ENCODE measurements at regions not wholly inside any gene's neighbourhood (a gene's known extent, or its start where the extent isn't known, plus 50 kb on each side); places are given as distances from the start of the nearest gene placed in this dataset.
"Not testable (repeated sequence)": the region's sequence is repeated elsewhere in the genome, so short reads cannot be mapped to it uniquely, and the experiment has no call there.

DNA sequence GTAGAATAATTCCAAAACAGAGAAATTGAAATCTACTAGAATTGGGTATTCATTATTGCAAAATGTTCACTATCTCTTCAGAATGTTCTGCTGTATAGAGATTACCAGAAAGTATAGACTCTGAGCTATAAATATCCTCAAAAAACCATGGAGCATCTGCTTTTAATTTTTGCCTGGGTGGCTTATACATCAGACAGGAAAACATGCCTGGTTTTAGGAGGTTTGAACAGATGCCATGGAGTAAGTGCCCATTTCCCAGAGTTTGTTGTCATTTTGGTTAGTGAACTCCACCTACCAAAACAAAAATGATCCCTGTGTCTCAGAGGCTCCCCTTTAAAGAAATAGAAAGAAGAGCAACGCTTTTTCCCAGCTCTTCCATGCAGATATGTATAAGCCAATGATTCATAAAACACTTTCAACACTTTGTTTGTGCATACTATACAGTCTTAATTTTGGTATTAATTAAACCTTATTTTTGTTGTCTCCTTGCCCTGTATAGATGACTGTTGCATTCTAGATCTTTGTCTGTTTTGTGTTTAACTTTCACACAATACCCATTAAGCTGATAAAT is 68.7 kb downstream of the MEPE start:
- intact Hi-C loops (cut with DNase I): no loop called here
- no peak for ATAC-seq (ENCODE audit: poor library complexity)
- DNase-seq: no peak

GRCh38 chr4:87904639-87905160 is 70.8 kb upstream of the SPP1 start:
- intact Hi-C loops (cut with DNase I): no loop called here
- ATAC-seq (ENCODE audit: poor library complexity) (no peak), DNase-seq (no peak)

GRCh38 chr4:87908336-87908735 is 67.2 kb upstream of the SPP1 start:
- no peak for DNase-seq
- ATAC-seq (ENCODE audit: poor library complexity): no peak
- intact Hi-C loops (cut with DNase I): no loop called here

- intact Hi-C loops (cut with DNase I): no loop called here
- ATAC-seq (ENCODE audit: poor library complexity) (peak; percentile 46), DNase-seq (no peak)
These were observed 64.7 kb upstream of the SPP1 start for GRCh38 chr4:87910795-87911194.

DNA sequence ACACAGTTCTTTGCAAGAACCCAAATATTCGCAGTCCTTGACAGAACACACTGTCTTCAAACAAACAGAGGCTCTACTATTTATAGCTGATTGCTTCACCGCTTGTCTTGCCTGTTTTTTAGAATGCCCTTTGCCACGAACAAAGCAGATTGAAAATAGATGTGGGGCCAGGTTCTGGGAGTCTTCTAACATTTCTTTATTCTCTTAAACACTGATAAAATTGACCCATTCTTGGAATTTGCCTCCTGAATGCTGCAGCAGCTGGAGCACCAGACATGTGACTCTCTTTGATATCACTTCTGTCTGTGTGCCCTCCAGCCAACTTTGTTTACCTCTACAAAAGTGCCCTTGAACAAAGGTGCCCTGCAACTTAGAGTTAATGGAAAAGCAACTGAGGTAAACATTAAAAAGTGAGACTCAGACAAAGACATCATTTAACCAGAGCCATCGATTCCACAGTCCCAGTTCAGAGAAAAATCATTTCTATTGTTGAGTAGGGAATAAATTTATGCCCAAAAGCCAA is 64.2 kb upstream of the SPP1 start:
- DNase-seq: no peak
- ATAC-seq (ENCODE audit: poor library complexity): peak; percentile 85
- intact Hi-C loops (cut with DNase I): no loop called here

DNA sequence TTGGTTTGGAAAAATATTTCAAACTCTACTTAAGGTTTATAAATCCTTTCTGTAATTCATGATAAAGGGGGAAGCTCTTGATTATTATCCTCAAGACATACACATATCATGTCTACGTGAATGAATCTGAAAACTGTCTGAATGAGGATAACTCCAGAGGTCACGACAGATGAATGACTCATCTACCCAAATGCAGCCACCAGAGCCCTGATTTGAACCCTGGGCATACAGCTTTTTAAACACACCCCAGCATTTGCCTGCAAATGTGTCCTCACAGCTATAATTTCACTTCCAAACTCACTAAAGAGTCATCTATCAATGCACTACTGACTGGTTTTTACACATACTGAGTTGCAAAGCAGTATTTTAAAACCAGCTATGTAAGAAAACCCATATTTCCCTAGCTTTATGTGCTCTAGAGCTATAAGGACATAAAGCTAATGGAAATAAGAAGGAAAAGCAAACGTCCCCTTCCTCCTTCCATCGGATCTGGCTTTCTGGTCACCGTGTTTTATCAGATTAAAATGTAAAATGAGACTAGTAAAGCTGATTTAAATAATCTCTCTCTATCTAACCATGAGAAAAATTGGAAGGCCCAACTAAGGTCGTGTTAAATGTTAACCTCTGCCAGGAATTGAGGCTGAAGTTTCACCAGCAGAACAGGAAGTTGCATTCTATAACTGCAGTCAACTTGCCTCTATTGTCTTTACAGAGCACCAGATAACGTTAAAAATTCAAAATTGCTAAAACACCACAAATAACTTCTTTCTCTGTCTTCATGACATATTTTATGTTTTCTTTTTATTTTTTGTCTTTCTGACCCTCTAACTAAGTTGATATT is 63.1 kb upstream of the SPP1 start:
- ATAC-seq (ENCODE audit: poor library complexity): no peak
- intact Hi-C loops (cut with DNase I): no loop called here

GRCh38 chr4:87913896-87914295 is 61.6 kb upstream of the SPP1 start:
- intact Hi-C loops (cut with DNase I): no loop called here
- DNase-seq (no peak), ATAC-seq (ENCODE audit: poor library complexity) (no peak)

More for the DNA sequence above, 63.1 kb upstream of the SPP1 start:
- DNase-seq: no peak

- ATAC-seq (ENCODE audit: poor library complexity) (no peak), DNase-seq (no peak)
- intact Hi-C loops (cut with DNase I): no loop called here
These were observed 59.9 kb upstream of the SPP1 start for GRCh38 chr4:87915621-87916020.

GRCh38 chr4:87916626-87917025 is 58.9 kb upstream of the SPP1 start:
- intact Hi-C loops (cut with DNase I): no loop called here
- DNase-seq (no peak), ATAC-seq (ENCODE audit: poor library complexity) (no peak)

DNA sequence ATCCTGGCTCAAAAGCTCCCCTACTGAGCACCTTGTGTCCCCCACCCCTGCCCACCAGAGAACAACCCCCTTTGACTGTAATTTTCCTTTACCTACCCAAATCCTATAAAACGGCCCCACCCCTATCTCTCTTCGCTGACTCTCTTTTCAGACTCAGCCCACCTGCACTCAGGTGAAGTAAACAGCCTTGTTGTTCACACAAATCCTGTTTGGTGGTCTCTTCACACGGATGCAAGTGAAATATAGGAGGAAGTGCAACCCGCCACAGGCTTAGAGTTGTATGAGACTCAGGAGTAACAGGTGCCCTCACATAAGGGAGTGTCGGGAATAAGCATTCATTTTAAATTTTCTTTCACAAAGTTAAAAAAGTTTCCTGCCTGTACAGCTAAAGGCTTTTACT is 57.6 kb upstream of the SPP1 start:
- DNase-seq; ATAC-seq (ENCODE audit: poor library complexity); intact Hi-C loops (cut with DNase I): not testable (repeated sequence)

GRCh38 chr4:87918314-87919058 is 57.0 kb upstream of the SPP1 start:
- no peak for ATAC-seq (ENCODE audit: poor library complexity)
- intact Hi-C loops (cut with DNase I): no loop called here

DNA sequence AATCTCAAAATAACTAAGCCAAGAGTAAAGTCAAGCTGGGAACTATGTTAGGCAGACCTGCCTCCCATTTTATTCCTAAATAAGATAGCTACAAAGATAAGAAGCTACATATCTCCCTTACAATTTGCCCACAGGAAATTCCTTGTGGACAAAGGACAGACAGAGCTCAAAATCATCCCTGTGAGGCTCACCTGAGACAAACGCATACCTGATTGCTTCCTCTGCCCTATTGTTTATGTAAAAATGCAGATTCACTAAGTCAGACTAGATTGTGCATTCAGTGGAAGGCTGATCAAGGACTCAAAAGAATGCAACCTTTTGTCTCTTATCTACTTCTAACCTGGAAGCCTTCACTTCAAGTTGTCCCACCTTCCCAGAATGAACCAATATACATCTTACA is 56.2 kb upstream of the SPP1 start:
- ATAC-seq (ENCODE audit: poor library complexity); intact Hi-C loops (cut with DNase I); DNase-seq: not testable (repeated sequence)

More at GRCh38 chr4:87918314-87919058, 57.0 kb upstream of the SPP1 start:
- DNase-seq: no peak

DNA sequence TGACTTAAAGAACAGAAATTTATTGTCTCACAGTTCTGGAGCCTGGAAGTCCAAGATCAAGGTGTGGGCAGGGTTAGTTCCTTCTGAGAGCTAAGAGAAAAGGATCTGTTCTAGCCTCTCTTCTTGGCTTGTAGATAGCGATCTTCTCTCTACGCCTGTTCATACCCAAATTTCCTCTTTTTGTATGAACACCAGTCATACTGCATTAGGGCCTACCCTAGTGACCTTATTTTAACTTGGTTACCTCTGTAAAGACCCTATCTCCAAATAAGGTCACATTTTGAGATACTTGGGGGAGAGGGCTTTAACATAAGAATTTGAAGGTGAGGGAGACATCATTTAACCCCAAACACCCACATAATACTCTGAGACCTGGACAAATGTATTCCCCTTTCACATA is 55.6 kb upstream of the SPP1 start:
- intact Hi-C loops (cut with DNase I): no loop called here
- DNase-seq (no peak), ATAC-seq (ENCODE audit: poor library complexity) (no peak)

- no peak for ATAC-seq (ENCODE audit: poor library complexity)
- no peak for DNase-seq
- intact Hi-C loops (cut with DNase I): no loop called here
These were observed 55.0 kb upstream of the SPP1 start for GRCh38 chr4:87920478-87920877.

GRCh38 chr4:87921626-87922479 is 53.7 kb upstream of the SPP1 start:
- ATAC-seq (ENCODE audit: poor library complexity); DNase-seq; intact Hi-C loops (cut with DNase I): not testable (repeated sequence)

- ATAC-seq (ENCODE audit: poor library complexity); DNase-seq; intact Hi-C loops (cut with DNase I): not testable (repeated sequence)
These were observed 51.4 kb upstream of the SPP1 start for GRCh38 chr4:87924146-87924545.
